Ovary (tissue), 3 donors: ENCODE measurements at regions not wholly inside any gene's neighbourhood (a gene's known extent, or its start where the extent isn't known, plus 50 kb on each side); places are given as distances from the start of the nearest gene placed in this dataset.

Source experiments
- CTCF ChIP-seq, 3 donors: fragments of 450-650 bp in 2 of 3; fragments of 200-600 bp in 1 of 3; IDR thresholded peaks; one replicate each; pipeline versions ENCODE4 v1.5.1 to v1.8.0; 2016 to 2022; ENCODE audit warnings: antibody characterized with exemption in 3 of 3, mild to moderate bottlenecking in 1 of 3
- POLR2A ChIP-seq: fragments of 450-650 bp; IDR thresholded peaks from one replicate; pipeline ENCODE4 v1.6.1; 2017; ENCODE audit warnings: antibody characterized with exemption, mild to moderate bottlenecking, moderate library complexity
- donor health status: DM: no; HTN: no; CAD: no.

- no peak for TF ChIP-seq POLR2A
- no peak for TF ChIP-seq CTCF (IDR thresholded peaks at IDR 0.05)
These were observed 215.3 kb upstream of the CDH19 start for GRCh38 chr18:66819235-66819634.
